ENCODE measurements at regions not wholly inside any gene's neighbourhood (a gene's known extent, or its start where the extent isn't known, plus 50 kb on each side); places are given as distances from the start of the nearest gene placed in this dataset.

GRCh38 chr3:99365396-99365795 lies 273.0 kb upstream of the COL8A1 start:
- no peak for ATAC-seq

GRCh38 chr3:99357131-99357530 lies 281.3 kb upstream of the COL8A1 start:
- no peak for ATAC-seq

GRCh38 chr3:99356696-99357095 lies 281.7 kb upstream of the COL8A1 start:
- no peak for ATAC-seq

- ATAC-seq: no peak
Observed at GRCh38 chr3:99355465-99355864, 282.9 kb upstream of the COL8A1 start.

GRCh38 chr3:99352811-99353210 lies 285.6 kb upstream of the COL8A1 start:
- no peak for ATAC-seq

GRCh38 chr3:99351122-99351521 lies 287.3 kb upstream of the COL8A1 start:
- no peak for ATAC-seq

GRCh38 chr3:99348451-99348850 lies 289.9 kb upstream of the COL8A1 start:
- ATAC-seq: no peak

GRCh38 chr3:99344216-99344615 lies 294.2 kb upstream of the COL8A1 start:
- no peak for ATAC-seq

- ATAC-seq: no peak
Observed at GRCh38 chr3:99342383-99342782, 296.0 kb upstream of the COL8A1 start.

GRCh38 chr3:99339222-99339621 lies 299.2 kb upstream of the COL8A1 start:
- no peak for ATAC-seq

- ATAC-seq: no peak
Observed at GRCh38 chr3:99332718-99333117, 305.7 kb upstream of the COL8A1 start.

GRCh38 chr3:99332276-99332675 lies 306.1 kb upstream of the COL8A1 start:
- ATAC-seq: no peak

GRCh38 chr3:99330924-99331532 lies 307.4 kb upstream of the COL8A1 start:
- ATAC-seq: no peak

- no peak for ATAC-seq
Observed at GRCh38 chr3:99330281-99330680, 308.1 kb upstream of the COL8A1 start.

- no peak for ATAC-seq
Observed at GRCh38 chr3:99325402-99325801, 313.0 kb upstream of the COL8A1 start.

- ATAC-seq: no peak
Observed at GRCh38 chr3:99324636-99325203, 313.7 kb upstream of the COL8A1 start.

GRCh38 chr3:99323940-99324339 lies 314.5 kb upstream of the COL8A1 start:
- ATAC-seq: no peak

- ATAC-seq: no peak
Observed at GRCh38 chr3:99322551-99322950, 315.8 kb upstream of the COL8A1 start.

GRCh38 chr3:99321261-99321660 lies 317.1 kb upstream of the COL8A1 start:
- ATAC-seq: no peak

- no peak for ATAC-seq
Observed at GRCh38 chr3:99319961-99320360, 318.4 kb upstream of the COL8A1 start.

- no peak for ATAC-seq
Observed at GRCh38 chr3:99319450-99319849, 318.9 kb upstream of the COL8A1 start.

GRCh38 chr3:99317201-99317600 lies 321.2 kb upstream of the COL8A1 start:
- ATAC-seq: no peak

GRCh38 chr3:99315896-99316295 lies 322.5 kb upstream of the COL8A1 start:
- ATAC-seq: peak; percentile 96

GRCh38 chr3:99313485-99313884 lies 324.9 kb upstream of the COL8A1 start:
- ATAC-seq: no peak

- no peak for ATAC-seq
Observed at GRCh38 chr3:99298661-99299060, 339.7 kb upstream of the COL8A1 start.

Measured in esophagus mucosa (tissue), 1 donor.